Smooth muscle cell (in vitro differentiated cells): ENCODE measurements at regions not wholly inside any gene's neighbourhood (a gene's known extent, or its start where the extent isn't known, plus 50 kb on each side); places are given as distances from the start of the nearest gene placed in this dataset.

Experiments used
- DNase-seq: peaks from one replicate; lab custom pipeline; 2025; ENCODE audit not compliant: unreplicated experiment; lab: John Stamatoyannopoulos, UW
- H2AFZ ChIP-seq: fragments of 200-600 bp; sonication (generic); 2 replicates; pipeline ENCODE4 v1.6.0; 2016; ENCODE audit warnings: antibody characterized with exemption, low read depth, mild to moderate bottlenecking
- H3F3A ChIP-seq: fragments of 200-600 bp; sonication (generic); 2 replicates; pipeline ENCODE4 v1.6.0; 2017; ENCODE audit warnings: antibody characterized with exemption, low read depth
- H3K27ac ChIP-seq: fragments of 200-600 bp; sonication (generic); 2 replicates; pipeline ENCODE4 v1.5.1; 2016; ENCODE audit warnings: low read depth, mild to moderate bottlenecking
- H3K27me3 ChIP-seq: fragments of 200-600 bp; sonication (generic); 2 replicates; pipeline ENCODE4 v1.6.1; 2016; ENCODE audit warnings: low read depth, mild to moderate bottlenecking
- H3K36me3 ChIP-seq: fragments of 200-600 bp; sonication (generic); 2 replicates; pipeline ENCODE4 v1.5.1; 2016; ENCODE audit warnings: low read depth
- H3K4me1 ChIP-seq: fragments of 200-600 bp; sonication (generic); 2 replicates; pipeline ENCODE4 v1.5.1; 2016; ENCODE audit warnings: low read depth
- H3K4me2 ChIP-seq: fragments of 200-600 bp; sonication (generic); 2 replicates; pipeline ENCODE4 v1.6.0; 2016; ENCODE audit warnings: mild to moderate bottlenecking
- H3K4me3 ChIP-seq: fragments of 200-600 bp; sonication (generic); 2 replicates; pipeline ENCODE4 v1.5.1; 2016; ENCODE audit warnings: mild to moderate bottlenecking
- H3K79me2 ChIP-seq: fragments of 200-600 bp; sonication (generic); 2 replicates; pipeline ENCODE4 v1.6.0; 2016; ENCODE audit warnings: low read depth, mild to moderate bottlenecking
- H3K9ac ChIP-seq: fragments of 200-600 bp; sonication (generic); 2 replicates; pipeline ENCODE4 v1.6.0; 2016; ENCODE audit warnings: low read depth
- H3K9me3 ChIP-seq: fragments of 200-600 bp; sonication (generic); replicated peaks from 2 replicates; pipeline ENCODE4 v1.5.1; 2016; ENCODE audit warnings: low read depth
- H4K20me1 ChIP-seq: fragments of 200-600 bp; sonication (generic); 2 replicates; pipeline ENCODE4 v1.6.0; 2016; ENCODE audit warnings: low read depth
- WGBS: methylation state at CpG from one replicate; pipeline ENCODE4 v1.1.7; 2016; ENCODE audit warnings: low lambda C conversion rate; 5-methylcytosine and 5-hydroxymethylcytosine counted together
- TF ChIP-seq, protein P1 (sequence below): fragments of 200-600 bp; sonication (generic); IDR thresholded peaks from 2 replicates; pipeline ENCODE4 v1.5.1; 2017; ENCODE audit warnings: borderline replicate concordance, mild to moderate bottlenecking, antibody characterized with exemption; ENCODE audit not compliant: insufficient read depth, poor library complexity, severe bottlenecking

GRCh38 chr2:221197225-221197856 is 374.8 kb downstream of the EPHA4 start:
- H3K4me2 ChIP-seq: no peak overlapping the region
- H3K79me2 ChIP-seq: no peaks in the 10 kb centered on the region
- H3K4me3 ChIP-seq: no peak overlapping the region
- WGBS: 91% methylated on average over 4 of the region's 4 CpGs
- H3K27me3 ChIP-seq: peaks cover 8% of the 10 kb centered on the region
- no peak overlapping the region for H3K27ac ChIP-seq
- TF ChIP-seq, protein P1, sequence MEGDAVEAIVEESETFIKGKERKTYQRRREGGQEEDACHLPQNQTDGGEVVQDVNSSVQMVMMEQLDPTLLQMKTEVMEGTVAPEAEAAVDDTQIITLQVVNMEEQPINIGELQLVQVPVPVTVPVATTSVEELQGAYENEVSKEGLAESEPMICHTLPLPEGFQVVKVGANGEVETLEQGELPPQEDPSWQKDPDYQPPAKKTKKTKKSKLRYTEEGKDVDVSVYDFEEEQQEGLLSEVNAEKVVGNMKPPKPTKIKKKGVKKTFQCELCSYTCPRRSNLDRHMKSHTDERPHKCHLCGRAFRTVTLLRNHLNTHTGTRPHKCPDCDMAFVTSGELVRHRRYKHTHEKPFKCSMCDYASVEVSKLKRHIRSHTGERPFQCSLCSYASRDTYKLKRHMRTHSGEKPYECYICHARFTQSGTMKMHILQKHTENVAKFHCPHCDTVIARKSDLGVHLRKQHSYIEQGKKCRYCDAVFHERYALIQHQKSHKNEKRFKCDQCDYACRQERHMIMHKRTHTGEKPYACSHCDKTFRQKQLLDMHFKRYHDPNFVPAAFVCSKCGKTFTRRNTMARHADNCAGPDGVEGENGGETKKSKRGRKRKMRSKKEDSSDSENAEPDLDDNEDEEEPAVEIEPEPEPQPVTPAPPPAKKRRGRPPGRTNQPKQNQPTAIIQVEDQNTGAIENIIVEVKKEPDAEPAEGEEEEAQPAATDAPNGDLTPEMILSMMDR: no peak
- H3K36me3 ChIP-seq: peaks cover 3% of the 10 kb centered on the region
- no peaks in the 10 kb centered on the region for H4K20me1 ChIP-seq
- H3K4me1 ChIP-seq: no peaks in the 10 kb centered on the region
- peaks cover 2% of the 10 kb centered on the region for H3K9me3 ChIP-seq
- DNase-seq: no peak
- H2AFZ ChIP-seq: no peak overlapping the region
- no peaks in the 10 kb centered on the region for H3F3A ChIP-seq
- no peak overlapping the region for H3K9ac ChIP-seq

DNA sequence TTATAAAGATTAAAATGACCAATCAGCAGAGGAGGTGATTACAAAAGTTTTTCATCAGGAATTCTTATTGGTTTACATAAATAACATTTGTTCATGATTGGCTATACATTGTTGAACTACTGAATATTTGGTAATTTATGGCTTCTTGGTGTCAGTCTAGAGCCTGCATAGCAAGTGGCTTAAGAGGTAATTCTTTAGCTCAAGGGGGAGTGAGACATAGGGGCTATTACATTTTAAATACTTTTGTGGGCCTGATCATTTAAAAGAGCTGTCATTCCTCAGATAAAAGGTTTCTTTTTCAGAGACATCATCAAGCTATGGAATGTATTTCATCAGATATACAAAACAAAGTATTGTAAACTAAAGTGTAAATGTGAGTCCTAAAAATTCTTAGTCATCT is 373.8 kb downstream of the EPHA4 start:
- TF ChIP-seq, protein P1: no peak
- Histone ChIP-seq H3K36me3 (peaks cover 3% of the 10 kb centered on the region), H3K4me2 (no peak overlapping the region), H4K20me1 (no peaks in the 10 kb centered on the region), H3K4me1 (no peaks in the 10 kb centered on the region), H3K27me3 (peaks cover 12% of the 10 kb centered on the region), H3K9me3 (peaks cover 2% of the 10 kb centered on the region), H3K79me2 (no peaks in the 10 kb centered on the region), H3K27ac (no peak overlapping the region), H3F3A (no peaks in the 10 kb centered on the region), H2AFZ (no peak overlapping the region), H3K9ac (no peak overlapping the region), H3K4me3 (no peak overlapping the region)
- no peak for DNase-seq

- H3K9ac ChIP-seq: no peak overlapping the region
- H4K20me1 ChIP-seq: no peaks in the 10 kb centered on the region
- TF ChIP-seq, protein P1: no peak
- H3F3A ChIP-seq: no peaks in the 10 kb centered on the region
- no peak for DNase-seq
- H3K4me1 ChIP-seq: no peaks in the 10 kb centered on the region
- H3K36me3 ChIP-seq: no peaks in the 10 kb centered on the region
- no peaks in the 10 kb centered on the region for H3K79me2 ChIP-seq
- H3K9me3 ChIP-seq: no peaks in the 10 kb centered on the region
- H3K4me3 ChIP-seq: no peak overlapping the region
- H3K4me2 ChIP-seq: no peak overlapping the region
- H3K27ac ChIP-seq: no peak overlapping the region
- 73% methylated on average over 3 of the region's 3 CpGs for WGBS
- H2AFZ ChIP-seq: no peak overlapping the region
- H3K27me3 ChIP-seq: peaks cover 24% of the 10 kb centered on the region
These were observed 371.8 kb downstream of the EPHA4 start for GRCh38 chr2:221200184-221200839.

- Histone ChIP-seq H3K4me3 (no peak overlapping the region), H3K9ac (no peak overlapping the region), H3K36me3 (no peaks in the 10 kb centered on the region), H3K27me3 (peaks cover 32% of the 10 kb centered on the region), H3F3A (no peaks in the 10 kb centered on the region), H4K20me1 (no peaks in the 10 kb centered on the region), H3K4me1 (no peaks in the 10 kb centered on the region), H3K9me3 (no peaks in the 10 kb centered on the region), H2AFZ (no peak overlapping the region), H3K79me2 (no peaks in the 10 kb centered on the region), H3K4me2 (no peak overlapping the region), H3K27ac (no peak overlapping the region)
- TF ChIP-seq, protein P1: no peak
- no peak for DNase-seq
- 94% methylated on average over 6 of the region's 6 CpGs for WGBS
These were observed 369.7 kb downstream of the EPHA4 start for GRCh38 chr2:221202431-221202830.
